ENCODE measurements at regions not wholly inside any gene's neighbourhood (a gene's known extent, or its start where the extent isn't known, plus 50 kb on each side); places are given as distances from the start of the nearest gene placed in this dataset.

DNA sequence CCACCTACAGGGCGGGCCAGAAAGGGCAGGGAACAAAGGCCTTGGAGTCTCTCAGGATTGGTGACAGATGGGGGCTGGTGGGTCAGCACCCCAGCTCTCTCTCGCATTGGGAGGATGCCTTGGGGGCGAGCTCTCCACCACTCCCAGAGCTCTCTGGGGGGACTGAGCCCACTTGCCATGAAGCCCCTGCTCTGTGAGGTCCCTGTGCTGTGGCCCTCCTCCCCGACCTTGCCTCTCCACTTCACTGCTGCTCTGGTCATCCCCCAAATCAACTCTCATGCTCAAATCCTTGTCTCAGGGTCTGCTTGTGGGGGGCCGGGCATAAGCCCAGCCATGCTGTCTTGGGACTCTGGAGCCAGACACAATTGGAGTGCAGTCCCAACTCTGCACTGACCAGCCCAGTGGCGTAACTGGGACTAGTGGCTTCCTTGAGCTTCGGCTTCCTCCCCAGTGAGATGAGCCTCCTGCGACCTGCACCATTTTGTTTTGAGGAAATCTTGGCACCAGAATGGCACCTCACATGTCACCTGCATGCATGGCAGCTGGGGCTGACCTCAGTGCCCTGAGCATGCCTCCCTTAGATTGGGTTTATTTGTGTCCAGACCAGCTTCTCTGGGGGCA is 184.5 kb downstream of the IRF8 start:
- no peak for DNase-seq
- no peaks in the 10 kb centered on the region for H3K27me3 ChIP-seq

DNA sequence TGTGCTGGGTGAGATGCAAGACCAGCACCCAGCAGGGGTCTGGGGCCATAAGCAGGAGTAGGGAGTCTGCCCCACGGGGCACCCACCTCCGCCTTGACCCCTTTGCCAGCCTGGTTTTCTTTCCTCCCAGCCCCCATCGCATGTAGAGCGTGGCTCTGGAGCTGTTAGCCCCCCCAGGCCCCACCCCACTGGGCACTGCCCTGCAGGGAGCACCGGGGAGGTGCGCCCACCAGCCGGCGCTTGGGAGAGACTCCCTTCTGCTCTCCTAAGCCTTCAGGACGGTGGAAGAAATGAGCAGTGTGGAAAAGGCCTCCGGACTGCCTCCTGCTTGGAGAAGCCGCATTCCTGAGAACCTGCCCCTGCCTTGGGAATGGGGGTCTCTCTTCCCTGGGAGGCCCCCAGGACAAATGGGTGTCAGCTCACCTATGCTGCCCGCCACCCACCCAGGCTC is 186.2 kb downstream of the IRF8 start:
- no peaks in the 10 kb centered on the region for H3K27me3 ChIP-seq

More for the DNA sequence above, 184.5 kb downstream of the IRF8 start:
- no peaks in the 10 kb centered on the region for H3K9me3 ChIP-seq (replicated peaks)
- H3K4me3 ChIP-seq, result no peak overlapping the region
- H3K36me3 ChIP-seq, result no peaks in the 10 kb centered on the region
- no peak overlapping the region for H3K27ac ChIP-seq
- H3K4me1 ChIP-seq, result peaks cover 6% of the 10 kb centered on the region; the same call in 1 of the 2 replicates

DNA sequence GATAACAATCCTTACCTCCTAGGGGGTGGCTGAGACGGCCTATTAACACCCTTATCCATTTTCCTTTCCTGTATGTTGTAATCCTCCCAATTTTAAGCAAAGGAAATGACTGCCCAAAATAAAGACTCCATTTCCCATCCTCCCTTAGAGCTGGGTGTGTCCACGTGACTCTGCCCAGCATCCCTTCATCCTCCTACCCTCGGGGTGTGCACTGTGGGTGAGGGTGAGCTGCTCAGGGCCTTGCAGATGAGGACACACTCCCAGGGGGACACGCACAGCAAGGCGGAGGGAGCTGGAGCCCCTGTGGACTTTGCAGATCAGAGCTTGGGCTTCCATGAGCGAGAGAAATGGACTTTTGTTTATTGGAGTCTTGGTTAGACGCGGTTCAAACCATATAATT is 186.8 kb downstream of the IRF8 start:
- H3K27ac ChIP-seq, result no peak overlapping the region
- H3K27me3 ChIP-seq, result no peaks in the 10 kb centered on the region
- no peaks in the 10 kb centered on the region for H3K9me3 ChIP-seq (replicated peaks)
- no peaks in the 10 kb centered on the region for H3K36me3 ChIP-seq
- no peaks in the 10 kb centered on the region for H3K4me1 ChIP-seq
- no peak for DNase-seq
- no peak overlapping the region for H3K4me3 ChIP-seq

More for the DNA sequence above, 186.2 kb downstream of the IRF8 start:
- Histone ChIP-seq H3K4me3 (no peak overlapping the region), H3K4me1 (no peaks in the 10 kb centered on the region), H3K9me3 (replicated peaks) (no peaks in the 10 kb centered on the region), H3K27ac (no peak overlapping the region), H3K36me3 (no peaks in the 10 kb centered on the region)
- DNase-seq, result no peak

DNA sequence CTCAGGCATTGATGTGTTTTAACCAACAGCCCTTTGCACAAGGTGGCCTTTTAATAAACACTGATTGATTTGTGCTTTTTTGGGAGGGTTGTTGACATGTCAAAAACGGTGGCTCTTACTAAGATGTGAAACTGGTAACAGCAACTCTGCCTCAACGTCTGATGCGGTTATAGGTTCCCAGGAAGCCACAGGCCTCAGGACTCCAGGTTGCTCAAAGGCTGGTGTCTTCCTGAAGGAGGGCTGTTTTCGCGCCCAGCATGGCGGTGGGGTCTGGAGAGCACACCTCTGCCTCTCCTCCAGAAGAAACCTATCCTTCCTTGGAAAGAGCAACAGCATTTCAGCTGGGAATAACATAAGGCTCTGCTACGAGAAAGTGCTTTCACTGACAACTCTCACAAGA is 187.5 kb downstream of the IRF8 start:
- H3K36me3 ChIP-seq, result no peaks in the 10 kb centered on the region
- H3K4me3 ChIP-seq, result no peak overlapping the region
- H3K4me1 ChIP-seq, result no peaks in the 10 kb centered on the region
- no peak overlapping the region for H3K27ac ChIP-seq
- no peak for DNase-seq
- H3K27me3 ChIP-seq, result no peaks in the 10 kb centered on the region
- H3K9me3 ChIP-seq (replicated peaks), result no peaks in the 10 kb centered on the region

DNA sequence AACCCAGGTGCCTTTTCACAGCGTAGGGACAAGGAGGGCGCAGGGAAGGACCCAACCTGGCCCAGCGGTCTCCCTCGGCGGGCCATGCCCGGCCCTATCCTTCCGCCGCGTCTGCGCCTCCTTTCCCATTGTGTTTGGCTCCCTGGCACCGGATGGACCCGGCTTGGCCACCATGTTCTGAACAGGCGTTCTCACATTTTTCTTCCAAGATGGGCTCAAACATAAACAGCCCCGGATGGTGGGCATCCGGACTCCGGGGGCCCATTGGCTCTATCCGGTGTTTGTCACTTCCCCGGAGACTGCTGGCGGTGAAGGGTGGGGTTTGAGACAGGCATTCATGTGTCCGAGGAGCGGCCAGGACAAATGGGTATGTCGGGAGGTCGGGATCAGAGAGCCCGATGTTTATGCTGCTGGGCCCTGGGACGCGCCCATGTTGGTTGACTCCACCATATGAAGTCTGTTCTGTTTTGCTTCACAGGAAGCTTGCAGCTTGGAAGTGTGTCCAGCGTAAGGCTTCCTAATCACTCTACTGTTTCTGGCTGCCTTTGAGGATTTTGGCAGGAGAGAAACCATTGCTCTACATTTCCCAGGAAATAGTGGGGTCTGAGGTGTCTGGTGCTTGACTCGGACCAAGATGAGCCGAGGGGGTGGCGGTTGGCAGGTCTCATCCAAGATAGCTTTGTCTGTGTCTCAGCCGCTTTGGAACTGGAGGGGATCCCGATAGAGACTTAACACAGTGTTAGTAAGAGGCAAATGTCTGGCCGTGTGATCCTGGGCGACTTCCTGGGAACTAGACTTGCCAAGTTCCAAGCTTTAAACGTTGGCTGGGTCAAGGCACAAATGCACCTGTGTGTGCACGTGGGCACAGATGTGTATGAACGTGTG is 188.3 kb downstream of the IRF8 start:
- Histone ChIP-seq H3K27ac (no peak overlapping the region), H3K4me1 (no peaks in the 10 kb centered on the region), H3K27me3 (no peaks in the 10 kb centered on the region), H3K36me3 (no peaks in the 10 kb centered on the region), H3K4me3 (no peak overlapping the region), H3K9me3 (replicated peaks) (no peaks in the 10 kb centered on the region)
- no peak for DNase-seq

DNA sequence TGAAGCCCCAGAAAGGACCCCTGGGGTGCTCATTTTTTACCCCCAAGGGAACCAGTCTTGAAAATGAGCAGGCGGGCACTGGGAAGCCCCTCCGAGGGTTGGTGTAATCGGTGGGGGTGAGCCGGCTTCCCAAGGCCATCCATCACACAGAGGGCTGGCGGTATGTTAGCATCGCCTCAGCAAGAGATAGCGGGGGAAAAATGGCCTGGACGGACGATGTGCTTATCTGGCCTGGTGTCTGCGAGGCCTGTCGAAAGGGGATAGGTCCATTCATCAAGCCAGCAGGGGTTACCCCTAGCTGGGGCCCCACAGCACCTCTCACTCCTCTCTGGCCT is 188.9 kb downstream of the IRF8 start:
- no peaks in the 10 kb centered on the region for H3K9me3 ChIP-seq (replicated peaks)
- no peaks in the 10 kb centered on the region for H3K36me3 ChIP-seq
- H3K27ac ChIP-seq, result no peak overlapping the region
- no peaks in the 10 kb centered on the region for H3K4me1 ChIP-seq
- no peak for DNase-seq
- H3K4me3 ChIP-seq, result no peak overlapping the region
- no peaks in the 10 kb centered on the region for H3K27me3 ChIP-seq

DNA sequence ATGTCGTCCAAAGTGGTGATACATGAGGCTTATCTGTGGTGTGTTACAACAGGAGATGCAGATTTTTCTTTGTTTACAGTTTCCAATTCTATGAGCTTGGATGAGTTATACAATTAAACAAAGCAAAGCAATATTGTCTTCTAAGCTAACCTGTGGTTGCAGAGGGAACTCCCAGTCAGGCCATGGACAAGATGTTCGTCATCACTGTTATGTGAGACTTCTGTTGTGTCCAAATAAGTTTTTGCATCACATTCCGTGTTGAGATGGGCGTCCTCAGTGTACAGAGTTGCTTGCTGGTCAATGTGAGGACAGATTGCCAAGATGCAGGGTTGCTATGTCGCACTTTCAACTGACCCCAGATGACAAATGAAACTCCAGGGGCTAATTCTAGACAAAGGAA is 189.3 kb downstream of the IRF8 start:
- Histone ChIP-seq H3K27ac (no peak overlapping the region), H3K9me3 (replicated peaks) (no peaks in the 10 kb centered on the region), H3K4me1 (no peaks in the 10 kb centered on the region), H3K4me3 (no peak overlapping the region), H3K27me3 (no peaks in the 10 kb centered on the region), H3K36me3 (no peaks in the 10 kb centered on the region)
- no peak for DNase-seq

DNA sequence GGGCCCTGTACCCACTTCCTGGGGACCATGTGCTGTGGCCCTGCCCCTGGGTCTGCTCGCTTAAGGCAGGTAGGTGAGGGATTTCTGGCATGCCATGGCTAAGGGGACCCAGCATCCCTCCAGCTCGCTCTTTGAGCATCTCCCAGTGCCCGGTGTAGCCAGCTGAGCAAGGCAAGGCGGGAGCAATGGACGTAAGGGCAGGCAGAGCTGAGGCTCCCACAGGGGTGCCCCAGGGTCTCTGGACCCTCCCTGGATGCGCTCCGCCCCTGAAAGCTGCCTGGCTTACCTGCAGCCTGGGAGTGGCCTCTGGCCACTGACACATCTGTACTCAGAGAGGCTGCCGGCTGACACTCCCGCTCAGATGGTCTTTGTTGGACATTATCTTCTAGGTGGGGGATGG is 189.9 kb downstream of the IRF8 start:
- H3K27me3 ChIP-seq, result no peaks in the 10 kb centered on the region
- H3K36me3 ChIP-seq, result no peaks in the 10 kb centered on the region
- H3K4me3 ChIP-seq, result no peak overlapping the region
- DNase-seq, result no peak
- no peaks in the 10 kb centered on the region for H3K4me1 ChIP-seq
- no peaks in the 10 kb centered on the region for H3K9me3 ChIP-seq (replicated peaks)
- no peak overlapping the region for H3K27ac ChIP-seq

DNA sequence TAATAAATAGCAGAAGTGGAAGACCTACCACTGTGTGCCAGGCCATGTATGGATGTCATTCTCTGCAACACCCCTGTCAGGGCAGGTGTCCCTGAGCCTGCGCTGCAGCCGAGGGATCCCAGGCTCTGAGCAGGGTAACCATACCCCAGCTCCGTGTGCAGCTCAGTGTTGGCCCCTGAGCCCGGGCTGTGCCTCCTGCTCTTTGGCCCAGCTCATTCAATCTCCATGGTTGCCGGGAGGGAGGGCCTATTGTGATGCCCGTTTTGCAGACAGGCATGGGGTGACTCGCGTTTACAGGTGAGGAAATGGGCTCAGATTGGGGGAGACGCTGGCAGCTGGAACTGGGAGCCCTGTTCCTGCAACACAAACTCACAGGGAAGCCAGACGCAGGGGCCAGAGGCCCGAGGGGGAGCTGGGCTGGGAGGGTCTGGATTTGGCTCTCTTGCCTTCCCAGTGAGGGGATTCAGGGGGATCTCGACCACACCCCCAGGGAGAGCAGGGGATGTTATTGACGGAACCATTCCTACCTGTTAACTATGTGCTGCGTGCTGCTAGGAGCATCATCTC is 190.5 kb downstream of the IRF8 start:
- Histone ChIP-seq H3K36me3 (no peaks in the 10 kb centered on the region), H3K4me3 (no peak overlapping the region), H3K4me1 (no peaks in the 10 kb centered on the region), H3K9me3 (replicated peaks) (no peaks in the 10 kb centered on the region), H3K27me3 (no peaks in the 10 kb centered on the region), H3K27ac (no peak overlapping the region)
- no peak for DNase-seq

DNA sequence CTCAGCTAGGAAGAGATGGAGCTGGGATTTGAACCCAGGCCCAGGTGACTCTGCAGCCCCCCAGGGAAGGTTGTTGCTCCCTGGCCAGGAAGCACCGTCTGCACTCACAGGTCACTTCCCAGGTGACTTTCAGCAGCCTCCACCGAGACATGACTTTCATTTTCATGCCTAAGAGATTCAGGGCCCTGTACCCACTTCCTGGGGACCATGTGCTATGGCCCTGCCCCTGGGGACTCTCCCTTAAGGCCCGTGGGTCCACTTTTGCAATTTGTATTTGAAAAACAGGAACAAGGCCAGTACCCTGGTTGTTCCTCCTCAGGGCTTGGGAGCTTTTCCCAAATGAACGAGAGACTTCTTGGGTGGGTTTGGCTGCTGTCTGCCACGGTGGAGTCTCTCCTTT is 191.0 kb downstream of the IRF8 start:
- H3K27ac ChIP-seq, result no peak overlapping the region
- DNase-seq, result no peak
- H3K9me3 ChIP-seq (replicated peaks), result no peaks in the 10 kb centered on the region
- H3K36me3 ChIP-seq, result no peaks in the 10 kb centered on the region
- H3K4me1 ChIP-seq, result no peaks in the 10 kb centered on the region
- no peaks in the 10 kb centered on the region for H3K27me3 ChIP-seq
- no peak overlapping the region for H3K4me3 ChIP-seq

DNA sequence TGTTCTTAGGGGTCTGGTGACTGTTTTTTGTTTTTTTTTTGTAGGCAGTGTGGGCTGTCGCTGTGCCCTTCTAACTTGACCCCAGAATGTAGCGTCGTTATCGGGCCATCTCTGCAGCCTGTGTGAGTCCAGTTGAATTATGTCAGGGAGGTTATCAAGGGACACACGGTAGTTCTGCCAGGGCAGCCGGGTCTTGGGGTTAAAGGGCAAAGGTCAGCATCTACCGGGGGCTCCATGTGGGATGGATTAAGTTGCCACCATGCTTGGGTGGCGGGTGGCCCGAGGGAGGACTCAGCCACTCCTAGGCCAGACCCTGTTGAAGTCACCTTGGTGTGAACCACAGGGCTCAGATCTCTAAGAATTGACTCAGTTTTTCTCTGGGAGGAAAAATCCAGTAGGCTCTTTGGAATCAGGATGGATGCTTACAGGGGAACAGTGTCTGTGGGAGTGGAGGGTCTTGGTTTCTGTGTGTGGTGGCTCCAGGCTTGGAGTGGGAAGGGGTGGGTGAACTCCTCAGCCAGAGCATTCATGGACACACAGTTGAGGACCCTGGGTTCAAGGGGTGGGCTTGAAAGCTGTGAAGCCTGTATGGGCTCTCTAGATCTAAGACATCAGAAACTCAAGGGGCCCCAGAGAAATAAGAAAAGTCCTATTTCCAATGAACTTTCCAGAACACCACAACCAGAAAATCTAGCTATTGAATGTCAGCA is 191.7 kb downstream of the IRF8 start:
- no peak overlapping the region for H3K4me3 ChIP-seq
- H3K27me3 ChIP-seq, result no peaks in the 10 kb centered on the region
- H3K4me1 ChIP-seq, result no peaks in the 10 kb centered on the region
- H3K36me3 ChIP-seq, result no peaks in the 10 kb centered on the region
- no peak for DNase-seq
- H3K27ac ChIP-seq, result no peak overlapping the region
- H3K9me3 ChIP-seq (replicated peaks), result no peaks in the 10 kb centered on the region

DNA sequence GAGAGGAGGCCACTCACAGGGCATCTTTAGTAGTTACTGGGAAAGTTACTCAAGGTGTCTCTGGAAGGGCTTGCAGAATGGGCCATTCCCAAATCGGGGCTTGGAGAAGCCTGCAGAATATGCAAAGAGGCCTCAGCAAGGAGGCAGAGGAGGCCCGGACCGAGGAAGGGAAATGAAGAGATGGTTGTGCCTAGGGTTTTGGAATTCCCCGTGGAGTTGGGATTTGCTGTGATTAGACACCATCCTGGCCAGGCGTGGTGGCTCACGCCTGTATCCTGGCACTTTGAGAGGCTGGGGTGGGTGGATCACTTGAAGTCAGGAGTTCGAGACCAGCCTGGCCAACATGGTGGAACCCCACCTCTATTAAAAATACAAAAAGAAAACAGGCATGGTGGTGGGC is 193.0 kb downstream of the IRF8 start:
- Histone ChIP-seq H3K9me3 (replicated peaks) (no peaks in the 10 kb centered on the region), H3K27me3 (no peaks in the 10 kb centered on the region), H3K36me3 (no peaks in the 10 kb centered on the region), H3K4me3 (no peak overlapping the region), H3K4me1 (no peaks in the 10 kb centered on the region), H3K27ac (no peak overlapping the region)
- no peak for DNase-seq

DNA sequence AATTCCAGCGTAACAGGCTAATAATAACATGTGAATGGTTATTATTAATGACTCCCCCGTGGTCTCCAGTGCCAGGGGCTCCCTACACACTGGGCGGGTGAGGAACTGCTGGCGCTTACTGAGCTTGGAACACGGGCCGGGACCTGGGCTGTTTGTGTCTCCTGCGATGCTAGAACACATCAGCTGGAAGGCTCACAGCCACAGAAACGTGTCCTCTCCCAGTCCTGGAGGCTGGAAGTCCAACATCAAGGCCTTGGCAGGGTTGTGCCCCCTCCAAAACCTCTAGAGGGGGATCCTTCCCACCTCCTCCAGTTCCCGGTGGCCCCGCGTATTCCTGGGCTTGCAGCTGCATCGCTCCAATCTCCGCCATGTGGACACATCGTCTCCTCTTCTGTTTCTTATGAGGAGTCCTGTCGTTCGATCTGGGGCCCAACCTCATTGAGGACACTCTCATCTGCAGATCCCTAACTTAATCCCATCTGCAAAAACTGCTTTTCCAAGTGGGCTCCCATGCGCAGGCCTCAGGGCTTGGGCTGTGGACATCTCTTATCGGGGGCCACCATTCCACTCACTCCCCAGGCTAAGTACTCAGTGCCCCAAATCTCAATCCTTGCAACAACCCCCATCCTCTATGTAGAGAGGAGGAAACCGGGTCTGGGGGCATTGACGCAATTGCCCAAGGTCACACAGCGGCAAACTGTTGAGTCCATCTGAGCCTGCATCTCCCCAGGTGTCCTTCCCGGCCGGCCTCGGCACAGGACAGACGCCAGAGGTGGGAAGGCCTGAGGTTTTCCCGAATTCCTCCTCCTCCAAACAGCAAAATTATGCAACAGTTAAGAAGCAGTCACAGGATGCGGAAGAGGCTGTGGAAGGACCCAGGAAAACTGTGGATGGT is 193.9 kb downstream of the IRF8 start:
- H3K4me1 ChIP-seq, result no peaks in the 10 kb centered on the region
- no peaks in the 10 kb centered on the region for H3K27me3 ChIP-seq
- no peak overlapping the region for H3K4me3 ChIP-seq
- H3K27ac ChIP-seq, result no peak overlapping the region
- H3K9me3 ChIP-seq (replicated peaks), result no peaks in the 10 kb centered on the region
- no peaks in the 10 kb centered on the region for H3K36me3 ChIP-seq
- DNase-seq, result no peak

Measured in SJCRH30 (cell line).